ENCODE measurements at regions not wholly inside any gene's neighbourhood (a gene's known extent, or its start where the extent isn't known, plus 50 kb on each side); places are given as distances from the start of the nearest gene placed in this dataset.

- no peaks in the 10 kb centered on the region for H3K36me3 ChIP-seq
- no peaks in the 10 kb centered on the region for H3K9me3 ChIP-seq
- no peak overlapping the region for H3K9ac ChIP-seq (ENCODE audit: low read depth in 2 of 2, low read length in 2 of 2)
- intact Hi-C loops (cut with DNase I): no loop called here
- no peaks in the 10 kb centered on the region for H3K27me3 ChIP-seq
- no peak overlapping the region for H3K4me3 ChIP-seq
- TF ChIP-seq, protein P1, sequence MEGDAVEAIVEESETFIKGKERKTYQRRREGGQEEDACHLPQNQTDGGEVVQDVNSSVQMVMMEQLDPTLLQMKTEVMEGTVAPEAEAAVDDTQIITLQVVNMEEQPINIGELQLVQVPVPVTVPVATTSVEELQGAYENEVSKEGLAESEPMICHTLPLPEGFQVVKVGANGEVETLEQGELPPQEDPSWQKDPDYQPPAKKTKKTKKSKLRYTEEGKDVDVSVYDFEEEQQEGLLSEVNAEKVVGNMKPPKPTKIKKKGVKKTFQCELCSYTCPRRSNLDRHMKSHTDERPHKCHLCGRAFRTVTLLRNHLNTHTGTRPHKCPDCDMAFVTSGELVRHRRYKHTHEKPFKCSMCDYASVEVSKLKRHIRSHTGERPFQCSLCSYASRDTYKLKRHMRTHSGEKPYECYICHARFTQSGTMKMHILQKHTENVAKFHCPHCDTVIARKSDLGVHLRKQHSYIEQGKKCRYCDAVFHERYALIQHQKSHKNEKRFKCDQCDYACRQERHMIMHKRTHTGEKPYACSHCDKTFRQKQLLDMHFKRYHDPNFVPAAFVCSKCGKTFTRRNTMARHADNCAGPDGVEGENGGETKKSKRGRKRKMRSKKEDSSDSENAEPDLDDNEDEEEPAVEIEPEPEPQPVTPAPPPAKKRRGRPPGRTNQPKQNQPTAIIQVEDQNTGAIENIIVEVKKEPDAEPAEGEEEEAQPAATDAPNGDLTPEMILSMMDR (IDR thresholded peaks at IDR 0.05): no peak
- H3K27ac ChIP-seq: no peak overlapping the region
- H3K4me1 ChIP-seq: no peaks in the 10 kb centered on the region
- DNase-seq: no peak
Measured at GRCh38 chrX:97849951-97850350, 966.2 kb downstream of the RPA4 start.

DNA sequence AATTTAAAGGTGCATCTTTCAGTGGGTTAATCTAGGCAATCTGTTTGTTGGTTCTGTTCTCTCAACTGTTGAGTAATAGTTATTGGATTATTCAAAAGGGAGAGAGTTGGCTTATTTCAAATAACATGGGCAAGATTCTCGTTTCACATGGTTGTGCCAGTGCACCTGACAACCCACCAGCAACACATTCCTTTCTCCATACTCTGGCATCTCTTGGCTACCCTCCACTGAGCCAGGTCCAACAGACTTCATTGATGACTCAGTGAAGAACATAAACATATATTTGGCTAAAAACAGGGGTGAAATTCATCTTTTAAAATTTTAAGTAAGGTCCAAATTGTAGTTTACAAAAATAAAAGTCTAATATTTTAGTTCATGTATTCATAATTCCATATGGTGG lies 967.2 kb downstream of the RPA4 start:
- Histone ChIP-seq H3K27me3 (no peaks in the 10 kb centered on the region), H3K4me1 (no peaks in the 10 kb centered on the region), H3K9ac (ENCODE audit: low read depth in 2 of 2, low read length in 2 of 2) (no peak overlapping the region), H3K27ac (no peak overlapping the region), H3K4me3 (no peak overlapping the region), H3K36me3 (no peaks in the 10 kb centered on the region), H3K9me3 (no peaks in the 10 kb centered on the region)
- DNase-seq: no peak
- intact Hi-C loops (cut with DNase I): no loop called here
- TF ChIP-seq, protein P1 (IDR thresholded peaks at IDR 0.05): no peak

- H3K4me1 ChIP-seq: no peaks in the 10 kb centered on the region
- H3K36me3 ChIP-seq: no peaks in the 10 kb centered on the region
- intact Hi-C loops (cut with DNase I): no loop called here
- no peak overlapping the region for H3K27ac ChIP-seq
- no peaks in the 10 kb centered on the region for H3K27me3 ChIP-seq
- no peak overlapping the region for H3K9ac ChIP-seq (ENCODE audit: low read depth in 2 of 2, low read length in 2 of 2)
- no peak overlapping the region for H3K4me3 ChIP-seq
- no peaks in the 10 kb centered on the region for H3K9me3 ChIP-seq
- TF ChIP-seq, protein P1 (IDR thresholded peaks at IDR 0.05): no peak
- no peak for DNase-seq
Measured at GRCh38 chrX:97854086-97854485, 970.4 kb downstream of the RPA4 start.

- H3K9ac ChIP-seq (ENCODE audit: low read depth in 2 of 2, low read length in 2 of 2): no peak overlapping the region
- no peak overlapping the region for H3K4me3 ChIP-seq
- H3K27me3 ChIP-seq: no peaks in the 10 kb centered on the region
- H3K36me3 ChIP-seq: no peaks in the 10 kb centered on the region
- no peaks in the 10 kb centered on the region for H3K9me3 ChIP-seq
- TF ChIP-seq, protein P1 (IDR thresholded peaks at IDR 0.05): no peak
- no peak for DNase-seq
- intact Hi-C loops (cut with DNase I): no loop called here
- no peaks in the 10 kb centered on the region for H3K4me1 ChIP-seq
- no peak overlapping the region for H3K27ac ChIP-seq
Measured at GRCh38 chrX:97858592-97858991, 974.9 kb downstream of the RPA4 start.

DNA sequence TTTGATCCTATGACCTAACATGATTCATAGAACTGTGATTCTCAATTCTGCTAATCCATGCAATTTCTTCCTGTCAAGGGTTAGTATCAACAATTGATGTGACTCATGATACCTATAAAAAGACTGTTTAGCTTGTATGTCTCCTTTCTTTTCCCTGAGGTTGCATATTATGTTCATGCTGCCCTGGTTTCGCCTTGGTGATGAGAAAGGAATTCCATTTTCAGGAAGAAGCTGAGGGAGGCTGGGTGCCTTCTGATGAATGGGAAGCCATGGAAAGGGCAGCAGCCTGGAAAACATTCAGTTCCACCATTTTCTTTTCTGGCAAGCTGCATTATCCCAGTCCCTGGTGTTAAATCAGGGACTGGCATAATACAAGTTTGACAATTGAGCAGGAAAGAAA lies 976.5 kb downstream of the RPA4 start:
- no peak for DNase-seq
- H3K9ac ChIP-seq (ENCODE audit: low read depth in 2 of 2, low read length in 2 of 2): no peak overlapping the region
- H3K36me3 ChIP-seq: no peaks in the 10 kb centered on the region
- no peaks in the 10 kb centered on the region for H3K27me3 ChIP-seq
- H3K4me3 ChIP-seq: no peak overlapping the region
- intact Hi-C loops (cut with DNase I): no loop called here
- TF ChIP-seq, protein P1 (IDR thresholded peaks at IDR 0.05): no peak
- H3K9me3 ChIP-seq: no peaks in the 10 kb centered on the region
- no peak overlapping the region for H3K27ac ChIP-seq
- no peaks in the 10 kb centered on the region for H3K4me1 ChIP-seq

- Histone ChIP-seq H3K4me1 (no peaks in the 10 kb centered on the region), H3K27me3 (no peaks in the 10 kb centered on the region), H3K9me3 (no peaks in the 10 kb centered on the region), H3K4me3 (no peak overlapping the region), H3K9ac (ENCODE audit: low read depth in 2 of 2, low read length in 2 of 2) (no peak overlapping the region), H3K36me3 (no peaks in the 10 kb centered on the region), H3K27ac (no peak overlapping the region)
- intact Hi-C loops (cut with DNase I): no loop called here
- TF ChIP-seq, protein P1 (IDR thresholded peaks at IDR 0.05): no peak
- no peak for DNase-seq
Measured at GRCh38 chrX:97863261-97863660, 979.6 kb downstream of the RPA4 start.

Measured in colonic mucosa (tissue), 4 donors.